ENCODE measurements at regions not wholly inside any gene's neighbourhood (a gene's known extent, or its start where the extent isn't known, plus 50 kb on each side); places are given as distances from the start of the nearest gene placed in this dataset.

GRCh38 chr14:34259996-34260395, 202.0 kb downstream of the SPTSSA start:
- Histone ChIP-seq H2AFZ (ENCODE audit: low read depth, low read length) (no peak overlapping the region), H3K4me1 (replicated peaks in 1 of 2; ENCODE audit: control insufficient read depth in 2 of 2, insufficient read depth in 2 of 2, low read length in 2 of 2) (no peaks in the 10 kb centered on the region), H3K27me3 (ENCODE audit: control insufficient read depth in 2 of 2, insufficient read depth in 2 of 2, low read length in 2 of 2) (no peaks in the 10 kb centered on the region), H3K9ac (ENCODE audit: insufficient read depth in 1 of 2, low read depth in 2 of 2, low read length in 2 of 2) (no peak overlapping the region), H3K9me1 (ENCODE audit: control insufficient read depth, insufficient read depth, low read length) (no peaks in the 10 kb centered on the region), H3K79me2 (ENCODE audit: control insufficient read depth, insufficient read depth, low read length) (no peaks in the 10 kb centered on the region), H3K4me2 (ENCODE audit: insufficient read depth, low read length) (no peak overlapping the region), H3K27ac (ENCODE audit: extremely low read depth, low read depth, low read length) (no peak overlapping the region), H3K36me3 (ENCODE audit: control insufficient read depth, insufficient read depth, low read length) (no peaks in the 10 kb centered on the region), H3K9me3 (replicated peaks; ENCODE audit: control insufficient read depth, insufficient read depth, low read depth, low read length) (no peaks in the 10 kb centered on the region), H3K4me3 (no peak overlapping the region), H4K20me1 (replicated peaks; ENCODE audit: control insufficient read depth, insufficient read depth, low read length) (no peaks in the 10 kb centered on the region)
- ATAC-seq = no peak
- FAIRE-seq = no peak
- DNase-seq (ENCODE audit: extremely low read depth in 1 of 4, low spot score in 3 of 4) = no peak
- CTCF ChIA-PET (ENCODE audit: low intra/inter-chr PET ratio) = no interaction called here
- intact Hi-C loops (cut with micrococcal nuclease) (no loop called here), in situ Hi-C loops (cut with MboI) (no loop called here)
- no TSS peak for BruUV-seq (replicated peaks)
- TF ChIP-seq ZFPM2 (CRISPR knock-in tag; IDR thresholded peaks at IDR 0.05) (no peak), GABPB1 (CRISPR knock-in tag; IDR thresholded peaks at IDR 0.05) (no peak), PCBP2 (IDR thresholded peaks at IDR 0.05; ENCODE audit: low read depth, low read length, poor library complexity, severe bottlenecking) (no peak), CTCFL (IDR thresholded peaks at IDR 0.05; ENCODE audit: borderline replicate concordance, insufficient read depth, low read depth, low read length, poor library complexity, severe bottlenecking) (no peak), NFATC3 (IDR thresholded peaks at IDR 0.05) (no peak), ZNF512 (tag; IDR thresholded peaks at IDR 0.05) (no peak), ZNF583 (CRISPR knock-in tag; IDR thresholded peaks at IDR 0.05) (no peak), ZNF217 (CRISPR knock-in tag; IDR thresholded peaks at IDR 0.05) (no peak), OTX1 (CRISPR knock-in tag; IDR thresholded peaks at IDR 0.05) (no peak), CBX1 (IDR thresholded peaks at IDR 0.05; ENCODE audit: low read depth) (no peak), ZNF444 (CRISPR knock-in tag; IDR thresholded peaks at IDR 0.05) (no peak), ZNF280B (CRISPR knock-in tag; IDR thresholded peaks at IDR 0.05) (no peak), ZC3H11A (IDR thresholded peaks at IDR 0.05; ENCODE audit: low read depth, low read length) (no peak), FOXO4 (CRISPR knock-in tag; IDR thresholded peaks at IDR 0.05) (no peak), NR2C2 (CRISPR knock-in tag; IDR thresholded peaks at IDR 0.05) (no peak), NR2C2 (tag; IDR thresholded peaks at IDR 0.05) (no peak), ARID1B (IDR thresholded peaks at IDR 0.05) (no peak)
- POLR2A ChIA-PET = no interaction called here

Data from K562 (cell line).